PC-3 (cell line): ENCODE measurements at regions not wholly inside any gene's neighbourhood (a gene's known extent, or its start where the extent isn't known, plus 50 kb on each side); places are given as distances from the start of the nearest gene placed in this dataset.

ENCODE experiments used
- ATAC-seq: fragments of 200-7000 bp; cut with Tn5 transposase; 2 replicates; pipeline ENCODE4 v1.9.1; 2020; ENCODE audit warnings: mild to moderate bottlenecking, moderate library complexity
- BruUV-seq: library from RNA; stranded (reverse); fragments of 400-500 nt; replicated peaks from 2 replicates; lab custom pipeline; 2021; lab: Mats Ljungman, UMichigan
- CTCF ChIA-PET: fragments of 300-600 bp; sonication (Branson Sonifier 250); formaldehyde crosslinking; loops from one replicate; lab custom pipeline; 2022; ENCODE audit warnings: antibody characterized with exemption; lab: Charles Lee
- POLR2A ChIA-PET: fragments of 300-600 bp; sonication (Branson Sonifier 250); formaldehyde crosslinking; loops from one replicate; lab custom pipeline; 2022; ENCODE audit warnings: antibody characterized with exemption; ENCODE audit not compliant: unreplicated experiment; lab: Charles Lee
- DNase-seq: peaks from one replicate; pipeline ENCODE4 v3.0.0-alpha.2; 2015
- H2AFZ ChIP-seq: fragments of 300-600 bp; sonication (generic); 2 replicates; pipeline ENCODE4 v1.6.0; 2016; ENCODE audit warnings: antibody characterized with exemption, low read length
- H3F3A ChIP-seq: fragments of 300-600 bp; sonication (generic); one replicate; pipeline ENCODE4 v1.6.0; 2017; ENCODE audit warnings: antibody characterized with exemption, low read length, control low read depth, mild to moderate bottlenecking; ENCODE audit not compliant: unreplicated experiment
- H3K27ac ChIP-seq: fragments of 300-600 bp; sonication (generic); 2 replicates; pipeline ENCODE4 v1.5.1; 2016; ENCODE audit warnings: mild to moderate bottlenecking, low read length
- H3K27me3 ChIP-seq: fragments of 300-600 bp; sonication (generic); 2 replicates; pipeline ENCODE4 v1.6.1; 2016; ENCODE audit warnings: low read length, mixed read lengths
- H3K36me3 ChIP-seq: fragments of 300-600 bp; sonication (generic); 2 replicates; pipeline ENCODE4 v1.6.1; 2016; ENCODE audit warnings: low read depth, mixed run types, low read length, mixed read lengths
- H3K4me1 ChIP-seq: fragments of 300-600 bp; sonication (generic); 2 replicates; pipeline ENCODE4 v1.5.1; 2016; ENCODE audit warnings: low read length; ENCODE audit not compliant: insufficient read depth
- H3K4me2 ChIP-seq: fragments of 300-600 bp; sonication (generic); 2 replicates; pipeline ENCODE4 v1.6.0; 2016; ENCODE audit warnings: low read length
- H3K4me3 ChIP-seq: fragments of 300-600 bp; sonication (generic); 2 replicates; pipeline ENCODE4 v1.5.1; 2016; ENCODE audit warnings: mild to moderate bottlenecking, low read length, mixed read lengths
- H3K79me2 ChIP-seq: fragments of 300-600 bp; sonication (generic); 2 replicates; pipeline ENCODE4 v1.6.1; 2017; ENCODE audit warnings: low read length, mixed read lengths
- H3K9ac ChIP-seq: fragments of 300-600 bp; sonication (generic); 2 replicates; pipeline ENCODE4 v1.6.0; 2016; ENCODE audit warnings: mild to moderate bottlenecking, low read length
- H3K9me2 ChIP-seq: fragments of 300-600 bp; sonication (generic); replicated peaks from 2 replicates; pipeline ENCODE4 v1.6.1; 2016; ENCODE audit warnings: mixed run types, low read length, mixed read lengths
- H3K9me3 ChIP-seq: fragments of 300-600 bp; sonication (generic); 2 replicates; pipeline ENCODE4 v1.6.1; 2016; ENCODE audit warnings: low read length, mixed read lengths
- H4K20me1 ChIP-seq: fragments of 300-600 bp; sonication (generic); 2 replicates; pipeline ENCODE4 v1.6.1; 2016; ENCODE audit warnings: low read length, mixed read lengths
- EZH2 ChIP-seq: fragments of 300-600 bp; sonication (generic); IDR thresholded peaks from one replicate; pipeline ENCODE4 v1.6.1; 2017; ENCODE audit warnings: antibody characterized with exemption, mild to moderate bottlenecking, low read length; ENCODE audit not compliant: unreplicated experiment
- EZH2phosphoT487 ChIP-seq: fragments of 300-600 bp; sonication (generic); IDR thresholded peaks from 2 replicates; pipeline ENCODE4 v1.6.1; 2018; ENCODE audit warnings: mild to moderate bottlenecking, antibody characterized with exemption, low read length, borderline replicate concordance
- intact Hi-C: fragments of 100-400 bp; cut with micrococcal nuclease; formaldehyde crosslinking; loops from 2 replicates; pipeline ENCODE4 v1.9.0; 2023
- TF ChIP-seq, protein P1 (sequence below): fragments of 300-600 bp; sonication (generic); conservative IDR thresholded peaks from 2 replicates; pipeline ENCODE4 v1.5.1; 2017; ENCODE audit warnings: antibody characterized with exemption, low read depth, mild to moderate bottlenecking, low read length

DNA sequence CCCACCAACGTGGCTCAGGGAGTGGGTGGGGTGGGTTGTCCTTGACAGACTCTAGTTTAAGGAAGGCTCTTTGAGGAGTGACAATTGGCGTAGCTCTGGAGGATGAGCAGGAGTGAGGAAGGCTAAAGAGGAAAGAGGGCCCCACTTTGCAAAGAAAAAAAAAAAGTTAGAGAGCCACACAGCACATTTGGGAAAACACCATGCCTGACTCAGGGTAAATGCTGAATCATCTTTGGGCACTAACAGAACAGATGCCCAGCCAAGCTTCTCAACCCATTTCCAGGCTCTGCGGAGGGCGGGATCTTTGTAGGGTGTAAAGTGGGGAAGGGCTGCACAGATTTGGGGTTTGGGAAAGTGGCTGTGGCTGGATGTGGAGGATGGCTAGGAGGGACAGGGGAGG, 179.1 kb upstream of the RGMA start:
- no TSS peak for BruUV-seq

GRCh38 chr15:93266291-93266690, 177.3 kb upstream of the RGMA start:
- H3K9me2 ChIP-seq = no peaks in the 10 kb centered on the region
- no peaks in the 10 kb centered on the region for H3K9me3 ChIP-seq
- ChIA-PET CTCF (no interaction called here), POLR2A (no interaction called here)
- H3K79me2 ChIP-seq = no peaks in the 10 kb centered on the region
- H3F3A ChIP-seq = no peaks in the 10 kb centered on the region
- no TSS peak for BruUV-seq
- H4K20me1 ChIP-seq = no peaks in the 10 kb centered on the region
- peaks cover 56% of the 10 kb centered on the region for H3K27me3 ChIP-seq
- H3K4me3 ChIP-seq = no peak overlapping the region
- intact Hi-C loops = no loop called here
- DNase-seq (no peak), ATAC-seq (no peak)
- TF ChIP-seq EZH2phosphoT487 (no peak), EZH2 (no peak)
- TF ChIP-seq, protein P1, sequence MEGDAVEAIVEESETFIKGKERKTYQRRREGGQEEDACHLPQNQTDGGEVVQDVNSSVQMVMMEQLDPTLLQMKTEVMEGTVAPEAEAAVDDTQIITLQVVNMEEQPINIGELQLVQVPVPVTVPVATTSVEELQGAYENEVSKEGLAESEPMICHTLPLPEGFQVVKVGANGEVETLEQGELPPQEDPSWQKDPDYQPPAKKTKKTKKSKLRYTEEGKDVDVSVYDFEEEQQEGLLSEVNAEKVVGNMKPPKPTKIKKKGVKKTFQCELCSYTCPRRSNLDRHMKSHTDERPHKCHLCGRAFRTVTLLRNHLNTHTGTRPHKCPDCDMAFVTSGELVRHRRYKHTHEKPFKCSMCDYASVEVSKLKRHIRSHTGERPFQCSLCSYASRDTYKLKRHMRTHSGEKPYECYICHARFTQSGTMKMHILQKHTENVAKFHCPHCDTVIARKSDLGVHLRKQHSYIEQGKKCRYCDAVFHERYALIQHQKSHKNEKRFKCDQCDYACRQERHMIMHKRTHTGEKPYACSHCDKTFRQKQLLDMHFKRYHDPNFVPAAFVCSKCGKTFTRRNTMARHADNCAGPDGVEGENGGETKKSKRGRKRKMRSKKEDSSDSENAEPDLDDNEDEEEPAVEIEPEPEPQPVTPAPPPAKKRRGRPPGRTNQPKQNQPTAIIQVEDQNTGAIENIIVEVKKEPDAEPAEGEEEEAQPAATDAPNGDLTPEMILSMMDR = no peak
- no peak overlapping the region for H3K27ac ChIP-seq
- H3K4me1 ChIP-seq = no peaks in the 10 kb centered on the region
- H2AFZ ChIP-seq = no peak overlapping the region
- no peak overlapping the region for H3K9ac ChIP-seq
- H3K4me2 ChIP-seq = no peak overlapping the region
- no peaks in the 10 kb centered on the region for H3K36me3 ChIP-seq

More for the DNA sequence above, 179.1 kb upstream of the RGMA start:
- ChIA-PET CTCF (no interaction called here), POLR2A (no interaction called here)
- Histone ChIP-seq H3K9me2 (no peaks in the 10 kb centered on the region), H3K4me3 (no peak overlapping the region), H3F3A (no peaks in the 10 kb centered on the region), H2AFZ (no peak overlapping the region), H3K36me3 (no peaks in the 10 kb centered on the region), H3K9me3 (no peaks in the 10 kb centered on the region), H3K27me3 (peaks cover 47% of the 10 kb centered on the region), H4K20me1 (no peaks in the 10 kb centered on the region), H3K4me1 (no peaks in the 10 kb centered on the region), H3K4me2 (no peak overlapping the region), H3K27ac (no peak overlapping the region), H3K9ac (no peak overlapping the region), H3K79me2 (no peaks in the 10 kb centered on the region)
- intact Hi-C loops = no loop called here
- ATAC-seq (no peak), DNase-seq (no peak)
- TF ChIP-seq EZH2 = no peak
- no peak for TF ChIP-seq EZH2phosphoT487
- TF ChIP-seq, protein P1 = no peak

DNA sequence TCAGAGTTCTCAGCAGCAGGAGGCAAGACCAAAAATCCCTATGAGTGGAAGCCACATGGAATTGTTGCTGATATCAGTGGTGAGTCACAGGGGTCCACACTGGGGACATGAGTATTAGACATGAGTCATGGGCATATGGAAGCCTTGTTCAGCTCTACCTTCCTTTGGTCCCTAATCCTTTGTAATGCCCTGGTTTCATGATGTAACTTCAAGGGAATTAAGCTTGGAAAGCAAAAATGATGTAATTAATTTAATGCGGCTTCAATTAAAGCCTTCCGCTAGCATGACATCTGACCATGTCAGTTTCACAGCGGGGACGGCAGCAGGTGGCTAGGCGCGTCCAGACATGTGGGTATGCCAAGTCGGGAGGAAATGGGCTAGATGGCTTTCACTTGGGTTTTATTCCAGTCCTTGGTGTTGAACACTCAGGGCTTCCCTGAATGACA, 176.1 kb upstream of the RGMA start:
- Histone ChIP-seq H3K27me3 (peaks cover 65% of the 10 kb centered on the region), H3K9me2 (no peaks in the 10 kb centered on the region), H3K4me3 (no peak overlapping the region), H3K4me1 (no peaks in the 10 kb centered on the region), H3K4me2 (no peak overlapping the region), H3K79me2 (no peaks in the 10 kb centered on the region), H4K20me1 (no peaks in the 10 kb centered on the region), H3F3A (no peaks in the 10 kb centered on the region), H3K9ac (no peak overlapping the region), H3K27ac (no peak overlapping the region), H3K9me3 (no peaks in the 10 kb centered on the region), H2AFZ (no peak overlapping the region), H3K36me3 (no peaks in the 10 kb centered on the region)
- BruUV-seq = no TSS peak
- TF ChIP-seq, protein P1 = no peak
- TF ChIP-seq EZH2 (no peak), EZH2phosphoT487 (no peak)
- DNase-seq (no peak), ATAC-seq (no peak)
- ChIA-PET POLR2A (no interaction called here), CTCF (no interaction called here)
- intact Hi-C loops = no loop called here
